COLO668 (cell line): ENCODE measurements at regions not wholly inside any gene's neighbourhood (a gene's known extent, or its start where the extent isn't known, plus 50 kb on each side); places are given as distances from the start of the nearest gene placed in this dataset.

Source experiments
- DNase-seq: peaks from one replicate; lab custom pipeline; 2025; ENCODE audit not compliant: unreplicated experiment; lab: John Stamatoyannopoulos, UW

- DNase-seq, result no peak
Measured at GRCh38 chr2:48134704-48135103, 179.8 kb upstream of the FOXN2 start.

GRCh38 chr2:48135797-48136196 lies 178.7 kb upstream of the FOXN2 start:
- DNase-seq, result no peak

GRCh38 chr2:48137829-48138228 lies 176.7 kb upstream of the FOXN2 start:
- DNase-seq, result no peak

DNA sequence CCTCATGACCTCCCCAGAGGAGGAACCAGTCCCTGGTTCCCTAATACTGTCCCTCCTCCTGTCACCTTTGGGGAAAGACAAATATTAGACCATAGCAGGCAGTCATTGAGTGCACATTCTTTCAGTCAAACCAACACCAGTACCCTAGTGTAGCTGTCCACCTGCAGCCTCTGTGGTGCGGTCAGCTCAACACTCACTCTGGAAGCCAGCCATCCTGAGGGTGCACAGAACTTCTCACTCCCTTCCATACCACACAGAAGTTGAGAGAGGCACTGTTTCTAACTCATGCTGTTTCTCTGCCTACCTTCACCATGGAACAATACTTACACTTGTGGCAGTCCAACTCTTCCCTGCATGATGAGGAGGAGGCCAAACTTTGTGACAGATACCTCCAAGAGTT lies 175.6 kb upstream of the FOXN2 start:
- DNase-seq, result no peak

GRCh38 chr2:48140586-48140985 lies 173.9 kb upstream of the FOXN2 start:
- no peak for DNase-seq

DNA sequence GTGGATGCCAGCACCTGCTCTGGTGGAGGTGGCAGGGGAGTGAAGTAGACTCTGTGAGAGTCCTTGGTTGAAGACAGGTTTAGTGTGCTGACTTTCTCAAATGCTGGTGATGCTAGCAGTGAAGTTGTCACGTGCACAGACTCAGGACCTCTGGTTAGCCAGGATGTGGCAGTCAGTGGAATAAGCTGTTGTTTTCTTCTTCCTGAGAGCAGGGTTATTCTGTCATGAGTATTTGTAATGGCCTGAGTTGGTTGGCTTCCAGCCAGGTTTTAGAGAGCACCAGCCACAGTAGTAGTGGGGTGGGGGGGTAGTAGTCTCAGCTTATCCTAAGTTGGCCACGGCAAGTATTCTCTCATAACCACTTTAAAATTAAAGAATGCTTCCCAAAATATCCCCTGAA lies 169.7 kb upstream of the FOXN2 start:
- DNase-seq, result peak; percentile 10

- DNase-seq, result no peak
Measured at GRCh38 chr2:48145845-48146452, 168.5 kb upstream of the FOXN2 start.

GRCh38 chr2:48146552-48146951 lies 167.9 kb upstream of the FOXN2 start:
- DNase-seq, result no peak

DNA sequence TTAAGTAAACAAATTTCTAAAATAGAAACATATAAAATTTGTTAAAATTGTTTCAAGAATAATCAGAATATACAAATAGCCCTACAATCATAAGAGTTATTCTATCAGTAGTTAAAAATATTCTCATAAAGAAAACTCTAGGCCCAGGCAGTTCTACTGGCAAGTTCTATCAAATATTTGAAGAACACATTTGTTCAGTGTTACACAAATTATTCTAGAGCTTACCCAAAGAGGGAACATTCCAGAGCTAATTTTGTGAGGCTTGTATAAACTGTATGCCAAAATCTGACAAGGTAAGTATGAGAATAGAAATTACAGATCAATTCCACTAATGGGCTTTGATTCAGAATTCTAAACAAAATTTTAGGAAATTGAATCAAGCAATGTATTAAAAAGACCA lies 166.8 kb upstream of the FOXN2 start:
- no peak for DNase-seq

DNA sequence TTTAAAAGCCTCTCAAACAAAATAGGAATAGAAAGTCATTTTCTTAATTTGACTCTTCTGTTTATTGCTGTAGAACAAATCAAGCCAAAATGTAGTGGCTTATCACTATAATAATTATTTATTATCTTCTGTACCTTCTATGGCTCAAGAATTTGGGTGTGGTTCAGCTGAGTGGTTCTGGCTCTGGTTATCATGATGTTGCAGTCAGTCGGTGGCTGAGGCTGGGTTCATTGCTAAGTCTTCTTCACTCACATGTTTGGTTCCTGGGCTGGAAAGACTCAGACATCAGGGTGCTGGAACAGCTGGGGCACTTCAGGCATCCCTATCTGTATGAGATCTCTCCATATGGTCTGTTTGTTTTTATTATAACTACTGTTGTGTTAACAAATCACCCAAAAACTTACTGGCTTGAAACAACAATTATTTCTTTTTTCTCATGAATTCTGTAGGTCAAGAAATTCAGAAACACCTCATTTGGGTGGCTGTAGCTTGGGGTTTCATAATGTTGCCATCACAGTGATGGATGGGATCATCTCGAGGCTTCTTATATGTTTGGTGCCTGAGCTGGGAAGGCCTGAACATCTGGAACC lies 165.5 kb upstream of the FOXN2 start:
- no peak for DNase-seq

GRCh38 chr2:48157150-48157549 lies 157.3 kb upstream of the FOXN2 start:
- DNase-seq, result no peak

DNA sequence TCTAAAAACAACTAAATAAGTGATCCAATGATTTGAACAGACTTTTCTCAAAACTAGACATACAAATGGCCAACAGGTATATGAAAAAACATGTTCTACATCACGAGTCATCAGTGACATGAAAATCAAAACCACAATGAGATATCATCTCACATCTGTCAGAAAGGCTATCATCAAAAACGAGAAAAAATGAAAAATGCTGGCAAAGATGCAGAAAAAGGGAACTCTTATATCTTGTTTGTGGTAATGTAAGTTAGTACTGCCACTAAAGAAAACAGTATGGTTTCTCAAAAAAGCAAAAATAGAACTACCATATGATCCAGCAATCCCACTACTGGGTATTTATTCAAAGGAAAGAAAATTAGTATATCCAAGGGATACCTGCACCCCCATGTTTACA lies 152.9 kb upstream of the FOXN2 start:
- no peak for DNase-seq

DNA sequence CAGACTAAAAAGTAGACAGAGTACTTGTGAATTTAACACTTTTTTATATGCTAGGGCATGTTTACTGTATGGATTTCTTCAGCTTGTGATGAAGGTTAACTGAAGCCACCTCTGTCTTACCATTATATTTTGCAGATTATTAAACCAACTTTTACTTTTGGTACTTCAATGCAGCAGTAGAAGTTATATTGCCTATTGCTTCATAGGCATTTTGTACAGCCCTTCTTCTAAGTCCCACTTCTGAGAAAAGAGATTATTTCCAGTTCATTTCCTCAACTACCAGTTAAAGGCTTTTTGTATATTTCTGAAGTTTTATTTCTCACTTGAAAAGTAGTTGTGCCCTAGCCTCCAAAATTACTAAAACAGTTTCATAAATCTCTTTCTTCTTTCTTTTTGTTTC lies 151.7 kb upstream of the FOXN2 start:
- DNase-seq, result no peak

- no peak for DNase-seq
Measured at GRCh38 chr2:48165070-48165753, 149.3 kb upstream of the FOXN2 start.

DNA sequence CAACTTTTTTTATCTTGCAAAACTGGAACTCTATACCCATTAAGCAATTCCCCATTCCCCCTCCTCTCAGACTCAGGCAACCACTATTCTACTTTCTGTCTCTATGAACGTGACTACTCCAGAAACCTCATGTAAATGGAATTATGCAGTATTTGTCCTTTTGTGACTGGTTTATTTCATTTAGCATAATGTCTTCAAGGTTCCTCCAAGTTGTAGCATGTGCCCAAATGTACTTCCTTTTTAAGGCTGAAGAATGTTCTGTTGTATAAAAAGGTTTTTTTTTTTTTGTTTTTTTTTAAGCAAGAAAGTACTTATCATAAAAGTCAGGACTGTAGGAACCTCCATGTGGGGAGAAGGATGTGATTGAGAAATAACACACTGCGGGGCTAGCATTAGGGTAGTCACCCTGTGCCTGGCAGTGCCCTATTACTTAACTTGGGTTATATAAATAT lies 145.3 kb upstream of the FOXN2 start:
- DNase-seq, result no peak

DNA sequence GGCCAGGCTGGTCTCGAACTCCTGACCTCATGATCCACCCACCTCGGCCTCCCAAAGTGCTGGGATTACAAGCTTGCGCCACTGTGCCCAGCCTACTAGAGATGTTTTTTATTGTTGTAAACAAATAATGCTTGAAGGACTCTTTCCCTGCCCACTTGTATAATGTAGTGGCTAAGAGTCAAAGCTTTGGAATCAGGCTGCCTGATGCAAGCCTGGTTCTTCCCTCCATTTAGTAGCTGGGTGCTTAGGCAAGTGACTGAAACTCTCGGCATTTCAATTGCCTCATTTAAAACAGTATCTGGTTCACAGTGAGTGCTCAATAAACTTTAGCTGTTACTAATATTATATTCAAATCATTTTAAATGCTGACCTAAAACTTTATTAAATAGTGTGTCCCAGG lies 144.2 kb upstream of the FOXN2 start:
- DNase-seq, result no peak

DNA sequence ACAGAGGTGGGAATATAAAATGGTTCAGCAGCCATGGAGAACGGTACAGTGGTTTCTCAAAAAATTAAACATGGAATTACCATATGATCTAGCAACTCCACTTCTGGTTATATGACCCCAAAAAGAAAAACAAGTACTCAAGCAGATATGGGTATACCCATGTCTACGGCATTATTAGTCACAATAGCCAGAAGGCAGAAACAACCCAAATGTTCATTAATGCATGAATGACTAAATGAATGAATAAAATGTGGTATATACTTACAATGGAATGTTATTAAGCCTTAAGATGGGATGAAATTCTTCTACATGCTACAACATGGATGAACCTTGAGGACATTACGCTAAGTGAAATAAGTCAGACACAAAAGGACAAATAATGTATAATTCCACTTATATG lies 141.3 kb upstream of the FOXN2 start:
- no peak for DNase-seq

GRCh38 chr2:48174503-48174902 lies 140.0 kb upstream of the FOXN2 start:
- no peak for DNase-seq

DNA sequence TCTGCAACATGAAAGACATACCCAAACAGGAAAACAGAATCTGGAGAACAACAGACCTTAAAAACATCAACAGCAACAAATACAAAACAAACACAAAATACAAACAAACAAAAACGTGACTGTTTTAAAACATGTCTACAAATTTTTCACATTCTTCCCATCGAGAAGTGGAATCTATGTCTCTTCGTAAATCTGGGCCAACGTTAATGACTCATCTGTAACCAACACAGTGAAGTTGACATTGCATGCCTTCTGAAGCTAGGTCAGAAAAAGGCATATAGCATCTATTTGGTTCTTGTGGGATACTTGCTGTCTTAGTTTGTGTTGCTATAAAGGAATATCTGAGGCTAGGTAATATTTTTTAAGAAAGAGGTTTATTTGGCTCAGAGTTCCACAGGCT lies 139.2 kb upstream of the FOXN2 start:
- no peak for DNase-seq

- DNase-seq, result no peak
Measured at GRCh38 chr2:48175656-48176055, 138.8 kb upstream of the FOXN2 start.

DNA sequence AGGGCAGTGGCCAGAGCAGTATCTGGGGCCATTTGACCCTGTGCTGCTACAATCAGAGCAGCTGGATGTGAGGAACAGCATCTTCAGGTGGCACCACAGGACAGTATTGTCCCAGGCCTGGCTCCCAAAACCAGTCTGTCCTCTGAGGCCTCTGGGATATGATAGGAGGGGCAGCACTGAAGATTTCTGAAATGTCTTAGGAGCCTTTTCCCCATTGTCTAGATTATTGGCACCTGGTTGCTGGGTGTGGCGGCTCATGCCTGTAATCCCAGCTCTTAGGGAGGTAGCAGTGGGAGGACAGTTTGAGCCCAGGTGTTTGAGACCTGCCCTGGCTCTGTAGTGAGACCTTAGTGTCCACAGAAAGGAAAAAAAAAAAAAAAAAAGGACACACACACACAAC lies 137.6 kb upstream of the FOXN2 start:
- DNase-seq, result no peak

DNA sequence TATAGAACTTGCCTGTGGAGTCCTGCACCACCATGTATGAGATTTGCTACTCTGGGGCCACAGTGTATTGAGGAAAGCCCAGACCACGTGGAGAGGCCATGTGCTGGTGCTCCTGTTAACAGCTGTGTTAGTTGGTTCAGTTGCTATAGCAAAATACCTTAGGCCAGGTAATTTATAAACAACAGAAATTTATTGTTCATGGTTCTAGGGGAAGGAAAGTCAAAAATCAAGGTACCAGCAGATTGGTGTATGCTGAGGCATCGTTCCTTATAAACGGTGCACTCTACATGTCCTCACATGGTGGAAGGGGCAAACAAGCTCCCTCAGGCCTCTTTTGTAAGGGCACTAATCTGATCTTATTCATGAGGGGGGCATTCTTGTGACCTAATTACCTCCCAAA lies 135.9 kb upstream of the FOXN2 start:
- DNase-seq, result no peak

DNA sequence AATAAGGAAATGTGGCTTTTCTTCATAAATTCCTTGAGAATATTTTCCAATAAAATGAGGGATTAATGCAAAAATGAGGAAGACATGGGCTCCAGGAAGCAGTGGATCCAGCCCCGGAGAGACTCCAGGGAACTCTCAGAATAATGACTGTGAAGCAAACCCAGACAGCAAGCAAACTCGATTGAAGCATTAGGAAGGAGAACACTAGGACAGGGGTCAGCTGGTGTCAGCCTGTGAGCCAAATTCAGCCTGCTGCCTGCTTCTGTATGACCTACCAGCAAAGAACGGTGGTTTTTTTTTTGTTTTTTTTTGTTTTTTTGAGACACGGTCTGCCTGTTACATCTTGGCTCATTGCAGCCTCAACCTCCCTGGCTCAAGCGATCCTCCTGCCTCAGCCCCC lies 133.9 kb upstream of the FOXN2 start:
- no peak for DNase-seq
